Mesendoderm (in vitro differentiated cells): ENCODE measurements at regions not wholly inside any gene's neighbourhood (a gene's known extent, or its start where the extent isn't known, plus 50 kb on each side); places are given as distances from the start of the nearest gene placed in this dataset.
"Not testable (repeated sequence)": the region's sequence is repeated elsewhere in the genome, so short reads cannot be mapped to it uniquely, and the experiment has no call there.

Experiments
- DNase-seq: peaks from one replicate; pipeline ENCODE4 v3.0.0; 2013
- H2AK5ac ChIP-seq: 2 replicates; pipeline ENCODE4 v1.6.1; 2013; ENCODE audit warnings: low read length, inconsistent platforms
- H2BK120ac ChIP-seq: 2 replicates; pipeline ENCODE4 v1.6.1; 2013; ENCODE audit warnings: low read depth, mild to moderate bottlenecking, low read length, moderate library complexity, mixed read lengths
- H2BK15ac ChIP-seq: replicated peaks from 2 replicates; pipeline ENCODE4 v1.6.1; 2013; ENCODE audit warnings: low read depth, mild to moderate bottlenecking, moderate library complexity
- H2BK5ac ChIP-seq: 2 replicates; pipeline ENCODE4 v1.6.1; 2013; ENCODE audit warnings: low read length, inconsistent platforms
- H3K18ac ChIP-seq: 2 replicates; pipeline ENCODE4 v1.6.1; 2013; ENCODE audit warnings: mild to moderate bottlenecking, low read length, mixed read lengths
- H3K23ac ChIP-seq: one replicate; pipeline ENCODE4 v1.6.1; 2013; ENCODE audit warnings: low read length
- H3K27ac ChIP-seq: 2 replicates; pipeline ENCODE4 v1.5.1; 2013; ENCODE audit warnings: low read depth, mild to moderate bottlenecking, inconsistent platforms, low read length, moderate library complexity
- H3K27me3 ChIP-seq: 2 replicates; pipeline ENCODE4 v1.6.1; 2013; ENCODE audit warnings: low read length, control low read depth, mild to moderate bottlenecking, inconsistent platforms; ENCODE audit not compliant: insufficient read depth, poor library complexity
- H3K36me3 ChIP-seq: 2 replicates; pipeline ENCODE4 v1.6.1; 2013; ENCODE audit warnings: low read length, inconsistent platforms; ENCODE audit not compliant: control insufficient read depth, insufficient read depth
- H3K4ac ChIP-seq: one replicate; pipeline ENCODE4 v1.6.1; 2013; ENCODE audit warnings: low read depth, mild to moderate bottlenecking, low read length, moderate library complexity
- H3K4me1 ChIP-seq: 2 replicates; pipeline ENCODE4 v1.6.1; 2013; ENCODE audit warnings: low read depth, low read length, inconsistent platforms; ENCODE audit not compliant: control insufficient read depth
- H3K4me2 ChIP-seq: 2 replicates; pipeline ENCODE4 v1.6.1; 2013; ENCODE audit warnings: low read length
- H3K4me3 ChIP-seq: 2 replicates; pipeline ENCODE4 v1.5.1; 2013; ENCODE audit warnings: mild to moderate bottlenecking, low read length
- H3K56ac ChIP-seq: one replicate; pipeline ENCODE4 v1.6.1; 2013; ENCODE audit warnings: low read length
- H3K79me1 ChIP-seq: 2 replicates; pipeline ENCODE4 v1.6.1; 2013; ENCODE audit warnings: low read length, inconsistent platforms
- H3K79me2 ChIP-seq: 2 replicates; pipeline ENCODE4 v1.6.1; 2013; ENCODE audit warnings: mild to moderate bottlenecking, low read length; ENCODE audit not compliant: control insufficient read depth, insufficient read depth
- H3K9ac ChIP-seq: 2 replicates; pipeline ENCODE4 v1.6.1; 2013; ENCODE audit warnings: low read length, inconsistent platforms
- H4K5ac ChIP-seq: one replicate; pipeline ENCODE4 v1.6.1; 2013; ENCODE audit warnings: low read length
- H4K8ac ChIP-seq: one replicate; pipeline ENCODE4 v1.6.1; 2013; ENCODE audit warnings: low read depth, mild to moderate bottlenecking, control low read depth, low read length, moderate library complexity
- WGBS: extraction: QIAGEN DNeasy Blood & Tissue Kit; methylation state at CpG from one replicate; pipeline ENCODE4 v1.1.7; 2013; ENCODE audit warnings: low lambda C conversion rate, missing lambda C conversion rate; ENCODE audit not compliant: insufficient coverage; ENCODE audit errors: extremely low coverage; 5-methylcytosine and 5-hydroxymethylcytosine counted together

DNA sequence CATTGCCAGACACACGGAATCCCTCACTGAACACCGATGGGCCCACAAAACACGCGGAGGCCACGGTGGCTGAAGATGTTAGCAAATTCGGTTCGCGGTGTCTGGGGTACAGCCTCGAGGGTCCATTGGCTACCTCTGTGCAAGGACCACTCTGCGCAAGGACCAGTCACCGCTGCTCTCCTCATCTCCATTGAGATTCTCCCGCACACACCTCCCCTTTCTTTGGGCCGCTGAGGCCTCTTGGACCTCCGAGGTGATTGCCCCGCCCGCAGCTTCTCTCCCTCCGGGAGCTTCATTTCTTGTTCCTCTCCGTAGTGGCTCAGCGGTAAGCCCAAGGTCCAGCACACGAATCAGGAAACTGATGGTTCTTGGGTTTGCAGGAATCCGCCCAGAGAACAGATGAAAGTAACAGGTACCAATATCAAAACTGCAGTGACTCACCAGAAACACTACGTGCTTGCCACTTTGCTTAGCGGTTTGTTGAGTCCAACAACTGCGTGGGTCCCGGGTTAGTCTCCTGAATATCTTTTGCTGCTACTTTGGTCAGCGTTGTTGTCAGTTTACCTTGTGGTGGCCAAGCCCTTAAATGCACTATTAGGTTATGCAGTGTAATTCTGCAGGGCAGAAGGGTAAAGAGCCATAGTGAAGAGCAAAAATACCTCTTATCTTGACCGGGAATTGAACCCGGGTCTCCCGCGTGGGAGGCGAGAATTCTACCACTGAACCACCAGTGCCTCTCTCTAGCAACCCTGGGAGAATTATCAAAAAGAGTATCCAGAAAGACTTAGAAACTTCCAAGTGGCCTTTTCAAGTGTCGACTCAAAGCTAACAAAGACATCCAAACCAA lies 126.8 kb downstream of the PPIAL4A start:
- not testable (repeated sequence) for H3K4me2 ChIP-seq, H3K4me3 ChIP-seq, H3K79me2 ChIP-seq, H2BK15ac ChIP-seq, H3K18ac ChIP-seq, H2BK5ac ChIP-seq, H3K36me3 ChIP-seq, H3K4ac ChIP-seq, H3K27me3 ChIP-seq, H3K9ac ChIP-seq, H3K27ac ChIP-seq, H4K5ac ChIP-seq, H3K56ac ChIP-seq, H2BK120ac ChIP-seq, H2AK5ac ChIP-seq, H4K8ac ChIP-seq, H3K23ac ChIP-seq, H3K79me1 ChIP-seq, H3K4me1 ChIP-seq
- WGBS: no CpG with 5 or more reads among the region's 32 CpGs
- DNase-seq: peak; percentile 82

GRCh38 chr1:121019715-121020349 lies 130.3 kb downstream of the PPIAL4A start:
- no CpG with 5 or more reads among the region's 17 CpGs for WGBS

GRCh38 chr1:121020350-121021236 lies 131.0 kb downstream of the PPIAL4A start:
- not testable (repeated sequence) for H3K9ac ChIP-seq, H2BK5ac ChIP-seq, H3K23ac ChIP-seq, H2BK15ac ChIP-seq, H3K79me2 ChIP-seq, H3K36me3 ChIP-seq, H3K4ac ChIP-seq, H2BK120ac ChIP-seq, H3K79me1 ChIP-seq, H2AK5ac ChIP-seq, H4K8ac ChIP-seq, H3K27me3 ChIP-seq, H3K4me1 ChIP-seq, H3K4me2 ChIP-seq, H3K27ac ChIP-seq, H3K18ac ChIP-seq, H4K5ac ChIP-seq, H3K4me3 ChIP-seq
- no CpG with 5 or more reads among the region's 37 CpGs for WGBS
- DNase-seq: peak; percentile 70
- peak overlapping the region; percentile 42 for H3K56ac ChIP-seq

More at GRCh38 chr1:121019715-121020349, 130.3 kb downstream of the PPIAL4A start:
- H3K36me3 ChIP-seq, H3K27me3 ChIP-seq, H3K23ac ChIP-seq, H2BK15ac ChIP-seq, H3K79me2 ChIP-seq, H3K79me1 ChIP-seq, H2BK5ac ChIP-seq, H2AK5ac ChIP-seq, H4K5ac ChIP-seq, H3K27ac ChIP-seq, H2BK120ac ChIP-seq, H3K9ac ChIP-seq, H3K4me1 ChIP-seq, H3K56ac ChIP-seq, DNase-seq, H3K4me2 ChIP-seq, H3K18ac ChIP-seq, H3K4ac ChIP-seq, H4K8ac ChIP-seq, H3K4me3 ChIP-seq: not testable (repeated sequence)

DNA sequence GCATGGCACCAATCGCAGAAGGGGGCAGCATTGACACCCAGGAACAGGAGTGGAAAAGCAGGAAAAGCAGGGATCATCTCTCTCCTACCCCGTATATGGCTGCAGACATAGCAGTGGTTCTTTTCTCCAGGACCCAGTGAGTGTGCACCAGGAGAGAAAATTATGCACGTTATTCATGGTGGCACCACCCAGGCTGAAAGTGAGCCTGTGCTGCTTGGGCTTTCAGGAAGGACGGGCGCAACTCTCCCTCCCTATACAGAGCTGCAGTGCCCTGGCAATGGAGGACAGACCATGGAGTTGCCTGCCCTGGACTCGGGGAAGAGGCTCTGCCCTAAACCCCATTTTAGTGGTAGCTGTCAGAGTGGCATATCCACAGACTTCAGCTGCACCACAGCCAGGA lies 132.1 kb downstream of the PPIAL4A start:
- H3K27me3 ChIP-seq, H2BK5ac ChIP-seq, H3K4ac ChIP-seq, H3K4me2 ChIP-seq, H3K23ac ChIP-seq, H3K4me3 ChIP-seq, H3K79me2 ChIP-seq, H2BK120ac ChIP-seq, H3K4me1 ChIP-seq, H3K56ac ChIP-seq, H4K8ac ChIP-seq, H3K27ac ChIP-seq, H3K9ac ChIP-seq, H3K36me3 ChIP-seq, H2AK5ac ChIP-seq, H3K18ac ChIP-seq, DNase-seq, H3K79me1 ChIP-seq, H2BK15ac ChIP-seq, H4K5ac ChIP-seq: not testable (repeated sequence)
- whole genome bisulfite sequencing: no CpG with 5 or more reads among the region's 6 CpGs

GRCh38 chr1:121032878-121033494 lies 143.4 kb downstream of the PPIAL4A start:
- not testable (repeated sequence) for H3K56ac ChIP-seq, H3K18ac ChIP-seq, H3K4me3 ChIP-seq, H2BK120ac ChIP-seq, H3K4ac ChIP-seq, H3K9ac ChIP-seq, H3K79me2 ChIP-seq, H3K27me3 ChIP-seq, H3K23ac ChIP-seq, H4K5ac ChIP-seq, DNase-seq, H3K79me1 ChIP-seq, H3K4me1 ChIP-seq, H2AK5ac ChIP-seq, H3K4me2 ChIP-seq, H4K8ac ChIP-seq, H3K27ac ChIP-seq, H3K36me3 ChIP-seq, H2BK15ac ChIP-seq, H2BK5ac ChIP-seq
- WGBS: no CpG with 5 or more reads among the region's 3 CpGs
